GM11168 (cell line): ENCODE measurements at regions not wholly inside any gene's neighbourhood (a gene's known extent, or its start where the extent isn't known, plus 50 kb on each side); places are given as distances from the start of the nearest gene placed in this dataset.

Source experiments
- in situ Hi-C: fragments of 300-500 bp; cut with MboI; formaldehyde crosslinking; loops from one replicate; pipeline ENCODE4 v1.12.0; 2022; ENCODE audit warnings: low sequenced_read_pairs; ENCODE audit not compliant: unreplicated experiment

DNA sequence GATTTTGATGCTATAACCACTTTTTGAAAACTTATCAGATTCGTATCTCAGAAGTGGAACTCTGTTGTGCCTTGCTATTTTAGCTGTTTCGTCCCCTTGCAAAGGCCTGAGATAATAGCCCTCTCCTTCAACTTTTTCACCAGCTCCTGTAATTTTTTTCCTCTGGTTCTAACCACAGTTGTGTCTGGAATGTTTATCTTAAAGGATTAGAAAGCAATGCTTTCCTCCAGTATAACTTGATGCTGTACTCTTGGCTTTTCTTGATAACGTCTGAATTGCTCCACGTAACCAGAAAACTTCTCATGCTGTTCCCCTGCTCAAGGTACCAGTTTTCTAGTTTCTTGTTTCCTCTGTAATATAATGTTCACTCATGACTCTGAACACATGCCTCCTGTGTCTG lies 209.4 kb downstream of the DTWD2 start:
- in situ Hi-C loops, result no loop called here

DNA sequence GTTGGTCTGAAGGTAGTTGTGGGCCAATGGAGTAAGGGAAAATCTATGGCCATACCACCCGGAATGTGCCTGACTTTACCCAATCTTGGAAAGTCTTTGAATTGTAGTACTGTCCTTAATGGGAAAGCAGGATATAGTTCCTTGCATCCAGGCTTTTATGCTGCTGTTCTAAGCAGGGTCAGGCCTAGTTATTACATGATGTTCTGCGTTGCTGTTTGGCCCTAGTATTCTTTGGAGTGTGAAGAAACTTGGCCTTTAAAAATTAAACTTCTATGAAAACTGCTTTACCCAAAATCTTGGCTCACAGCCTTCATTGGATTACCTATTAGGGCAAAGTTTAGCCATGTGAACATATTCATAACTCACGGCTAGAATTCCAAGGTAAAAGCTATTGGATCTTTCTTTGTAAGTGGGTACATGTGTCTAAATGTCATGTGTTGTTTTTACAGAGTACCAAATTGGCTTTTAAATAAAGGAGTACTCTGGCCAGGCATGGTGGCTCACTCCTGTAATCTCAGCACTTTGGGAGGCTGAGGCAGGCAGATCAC lies 211.1 kb downstream of the DTWD2 start:
- in situ Hi-C loops, result no loop called here

DNA sequence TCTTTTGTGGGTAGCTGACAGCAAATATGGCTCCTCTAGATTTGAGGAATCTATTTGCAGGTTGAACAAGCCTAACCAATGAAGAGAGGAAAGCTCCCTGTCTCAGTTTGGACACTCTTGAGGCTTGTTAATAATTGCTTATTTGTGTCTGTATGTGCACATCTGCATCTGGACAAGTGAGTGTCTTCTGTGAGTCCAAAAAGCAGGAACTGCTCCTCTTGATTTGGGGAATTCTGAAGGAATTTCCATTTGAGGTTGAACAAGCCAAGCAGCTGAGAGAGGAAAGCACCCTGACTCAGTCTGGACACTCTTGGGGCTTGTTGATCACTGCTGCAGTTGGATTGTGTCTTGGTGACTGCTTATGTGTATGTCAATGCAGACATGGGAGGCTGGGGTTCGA lies 211.6 kb downstream of the DTWD2 start:
- in situ Hi-C loops, result no loop called here

DNA sequence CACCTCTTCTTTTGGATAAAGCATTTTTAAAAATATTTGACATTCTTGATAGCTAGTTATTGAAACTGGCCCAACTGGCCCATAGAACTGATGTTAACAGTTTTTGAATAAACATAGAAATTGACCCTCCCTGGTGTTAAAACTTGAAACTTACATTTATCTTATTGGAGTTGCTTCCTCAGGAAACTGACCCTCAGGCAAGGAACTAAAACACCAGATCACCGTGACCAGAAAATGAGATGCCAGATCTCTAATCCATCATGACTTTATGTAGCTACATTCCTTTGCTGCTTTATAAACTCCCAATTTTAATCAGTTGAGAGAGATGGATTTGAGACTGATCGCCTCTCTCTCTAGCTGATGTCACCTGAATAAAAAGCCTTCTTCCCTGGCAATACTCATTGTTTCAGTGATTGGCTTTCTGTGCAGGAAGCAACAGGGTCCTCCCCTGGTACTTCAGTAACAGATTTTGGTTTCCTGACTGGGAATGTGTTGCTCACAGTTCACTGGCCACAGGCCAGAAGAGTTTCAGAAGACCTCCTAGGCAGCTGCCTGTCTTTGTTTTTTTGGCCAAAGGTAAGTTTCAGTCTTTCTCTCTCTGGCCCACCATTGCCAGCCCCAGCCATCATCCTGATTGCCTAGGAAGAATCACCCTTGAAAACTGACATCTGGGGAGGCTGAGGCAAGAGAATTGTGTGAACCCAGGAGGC lies 212.4 kb downstream of the DTWD2 start:
- in situ Hi-C loops, result no loop called here

DNA sequence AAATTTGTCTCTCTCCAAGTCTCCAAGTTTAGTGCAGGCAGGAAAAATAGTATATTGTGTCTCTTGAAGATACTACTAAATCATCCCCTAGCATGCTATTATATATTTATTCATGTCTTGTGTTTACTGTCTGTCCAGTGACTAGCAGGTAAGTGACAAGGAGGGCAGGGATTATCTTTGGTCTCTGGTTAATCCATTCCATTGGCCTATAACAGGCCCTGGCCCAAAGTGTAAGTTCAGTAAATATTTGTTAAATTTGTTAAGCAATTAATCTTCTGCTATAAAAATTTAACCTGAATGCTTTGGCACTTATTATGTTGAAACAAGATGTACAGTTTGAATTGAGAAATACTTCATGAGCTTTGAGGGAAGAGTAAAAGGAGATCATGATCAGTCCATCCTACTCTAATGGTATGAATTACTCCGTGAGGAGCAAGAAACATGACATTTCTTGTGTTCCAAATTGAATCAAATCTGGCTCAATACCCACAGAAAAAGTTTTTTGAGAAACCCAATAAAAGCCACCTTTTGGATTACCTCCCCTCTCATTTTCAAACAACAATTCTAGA lies 219.7 kb downstream of the DTWD2 start:
- in situ Hi-C loops, result no loop called here

DNA sequence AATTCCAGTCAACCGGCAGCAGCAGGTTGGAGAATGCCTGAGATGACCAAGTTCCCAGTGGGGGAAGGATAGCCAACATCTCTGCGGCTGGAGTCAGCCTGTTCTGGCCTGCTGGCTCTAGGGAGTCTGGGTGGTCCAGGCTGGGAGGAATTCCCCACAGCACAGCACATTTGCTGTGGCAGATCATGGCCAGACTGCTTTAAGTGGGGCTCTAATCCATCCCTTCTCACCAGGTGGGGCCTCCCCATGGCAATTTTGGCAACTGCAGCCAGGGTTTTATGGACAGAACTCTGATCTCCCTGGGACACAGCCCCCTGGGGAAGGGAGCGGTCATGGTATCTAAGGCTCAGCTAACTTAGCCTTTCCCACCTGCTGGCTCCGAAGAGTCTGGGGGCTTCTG lies 226.1 kb downstream of the DTWD2 start:
- in situ Hi-C loops, result no loop called here

DNA sequence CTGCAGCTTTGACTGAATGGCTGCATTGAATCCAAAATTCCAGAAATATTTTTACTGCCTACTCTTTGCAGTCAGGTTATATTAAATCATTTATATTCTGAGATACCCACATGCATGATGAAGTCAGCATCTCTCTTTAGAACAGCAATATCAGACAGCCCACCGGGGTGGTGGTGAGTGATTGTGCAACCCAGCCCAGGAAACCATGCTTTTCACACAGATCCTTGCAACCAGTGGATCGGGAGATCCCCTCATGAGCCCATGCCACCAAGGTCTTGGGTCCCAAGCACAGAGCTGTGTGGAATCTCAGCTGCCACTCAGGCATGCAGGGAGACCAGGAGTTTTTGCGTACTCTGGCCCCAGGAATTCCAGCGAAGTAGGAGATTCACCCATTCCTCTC lies 226.5 kb downstream of the DTWD2 start:
- in situ Hi-C loops, result no loop called here

DNA sequence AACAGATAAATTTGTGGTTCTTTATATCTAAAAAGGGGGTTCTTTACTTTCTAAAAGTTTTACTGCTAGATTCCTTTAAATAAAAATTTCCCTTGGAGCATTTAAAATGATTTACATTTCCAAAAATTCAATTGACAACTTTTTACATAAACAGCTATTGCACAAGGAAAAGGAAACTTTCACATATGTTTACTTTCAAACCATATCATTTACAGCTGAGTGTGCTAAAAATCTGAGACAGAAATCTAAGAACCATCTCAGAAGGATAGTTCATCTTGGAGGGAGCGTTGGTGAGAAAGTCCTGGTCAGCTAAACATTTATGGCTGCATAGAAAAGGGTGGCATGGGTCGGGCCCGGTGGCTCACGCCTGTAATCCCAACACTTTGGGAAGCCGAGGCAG lies 235.4 kb downstream of the DTWD2 start:
- in situ Hi-C loops, result no loop called here

DNA sequence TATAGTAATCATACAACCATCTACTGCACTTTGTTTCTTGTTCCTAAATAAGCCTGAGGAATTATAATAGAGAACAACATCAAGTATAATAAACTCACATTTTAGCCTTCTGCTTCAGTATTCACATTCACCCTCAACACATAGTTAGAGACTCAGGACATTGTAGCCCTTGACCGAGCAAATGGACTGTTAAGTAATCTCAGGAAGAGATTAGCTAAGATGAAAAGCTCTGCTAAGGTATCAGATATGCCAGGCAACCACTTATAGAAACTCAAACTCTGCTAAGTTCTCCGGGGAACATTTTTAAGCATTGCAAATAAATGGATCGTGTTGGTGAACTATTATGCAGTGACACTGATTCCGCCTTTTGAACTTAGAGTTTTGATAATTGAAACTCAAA lies 252.0 kb downstream of the DTWD2 start:
- in situ Hi-C loops, result no loop called here

DNA sequence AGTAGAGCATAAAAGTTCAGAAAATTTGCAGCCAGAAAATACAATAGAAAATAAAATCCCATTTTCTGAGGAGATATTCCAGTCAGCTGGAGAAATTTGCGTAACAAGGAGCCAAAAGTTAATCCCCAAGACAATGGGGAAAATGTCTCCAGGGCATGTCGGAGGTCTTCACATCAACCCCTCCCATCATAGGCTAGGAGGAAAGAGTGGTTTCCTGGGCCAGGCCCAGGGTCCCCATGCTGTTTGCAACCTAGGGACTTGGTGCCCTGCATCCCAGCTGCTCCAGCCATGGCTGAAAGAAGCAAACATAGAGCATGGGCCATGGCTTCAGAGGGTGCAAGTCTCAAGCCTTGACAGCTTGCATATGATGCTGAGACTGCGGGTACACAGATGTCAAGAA lies 255.0 kb downstream of the DTWD2 start:
- in situ Hi-C loops, result no loop called here

DNA sequence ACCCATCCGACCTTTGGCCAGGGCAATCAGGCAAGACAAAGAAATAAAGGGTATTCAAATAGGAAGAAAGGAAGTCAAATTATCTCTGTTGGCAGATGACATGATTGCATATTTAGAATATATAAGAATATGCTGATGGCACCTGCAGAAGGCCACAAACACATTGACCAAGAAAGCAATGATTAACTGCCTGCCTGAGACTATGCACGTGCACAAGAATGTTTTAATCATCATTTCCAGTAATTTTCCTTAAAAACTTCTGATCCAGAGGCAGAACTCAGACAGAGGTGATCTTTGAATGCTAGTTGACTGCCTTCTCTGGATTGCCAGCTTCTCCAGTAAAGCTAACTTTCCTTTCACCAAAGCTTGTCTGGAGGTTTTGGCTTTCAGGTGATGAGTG lies 260.2 kb downstream of the DTWD2 start:
- in situ Hi-C loops, result no loop called here

DNA sequence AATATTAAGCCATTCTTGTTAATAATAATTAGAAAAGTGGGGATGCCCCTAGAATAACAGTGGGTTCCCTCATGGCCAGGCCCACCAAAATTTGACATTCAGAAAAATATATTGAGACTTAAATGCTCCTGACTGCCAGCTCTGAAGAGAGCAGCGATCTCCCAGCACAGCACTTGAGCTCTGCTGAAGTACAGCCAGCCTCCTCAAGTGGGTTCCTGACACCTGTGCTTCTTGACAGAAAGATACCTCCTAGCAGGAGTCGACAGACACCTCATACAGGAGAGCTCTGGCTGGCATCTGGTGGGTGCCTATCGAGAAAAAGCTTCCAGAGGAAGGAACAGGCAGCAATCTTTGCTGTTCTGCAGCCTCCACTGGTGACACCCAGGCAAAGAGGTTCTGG lies 261.5 kb downstream of the DTWD2 start:
- in situ Hi-C loops, result no loop called here

DNA sequence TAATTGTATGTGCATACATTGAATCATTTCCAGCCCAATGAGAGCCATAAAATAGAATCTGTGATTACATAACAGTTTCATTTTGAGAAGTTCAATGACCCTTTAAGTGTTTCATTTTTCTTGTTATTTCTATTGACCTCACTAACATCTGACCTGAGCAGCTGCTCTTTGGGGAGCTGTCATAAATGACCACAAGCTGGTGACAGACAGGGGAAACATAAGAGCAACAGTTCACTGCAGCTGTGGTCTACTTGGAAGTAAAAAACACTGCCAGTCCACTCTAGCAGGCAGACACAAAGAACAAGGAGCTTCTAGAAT lies 265.4 kb downstream of the DTWD2 start:
- in situ Hi-C loops, result no loop called here

DNA sequence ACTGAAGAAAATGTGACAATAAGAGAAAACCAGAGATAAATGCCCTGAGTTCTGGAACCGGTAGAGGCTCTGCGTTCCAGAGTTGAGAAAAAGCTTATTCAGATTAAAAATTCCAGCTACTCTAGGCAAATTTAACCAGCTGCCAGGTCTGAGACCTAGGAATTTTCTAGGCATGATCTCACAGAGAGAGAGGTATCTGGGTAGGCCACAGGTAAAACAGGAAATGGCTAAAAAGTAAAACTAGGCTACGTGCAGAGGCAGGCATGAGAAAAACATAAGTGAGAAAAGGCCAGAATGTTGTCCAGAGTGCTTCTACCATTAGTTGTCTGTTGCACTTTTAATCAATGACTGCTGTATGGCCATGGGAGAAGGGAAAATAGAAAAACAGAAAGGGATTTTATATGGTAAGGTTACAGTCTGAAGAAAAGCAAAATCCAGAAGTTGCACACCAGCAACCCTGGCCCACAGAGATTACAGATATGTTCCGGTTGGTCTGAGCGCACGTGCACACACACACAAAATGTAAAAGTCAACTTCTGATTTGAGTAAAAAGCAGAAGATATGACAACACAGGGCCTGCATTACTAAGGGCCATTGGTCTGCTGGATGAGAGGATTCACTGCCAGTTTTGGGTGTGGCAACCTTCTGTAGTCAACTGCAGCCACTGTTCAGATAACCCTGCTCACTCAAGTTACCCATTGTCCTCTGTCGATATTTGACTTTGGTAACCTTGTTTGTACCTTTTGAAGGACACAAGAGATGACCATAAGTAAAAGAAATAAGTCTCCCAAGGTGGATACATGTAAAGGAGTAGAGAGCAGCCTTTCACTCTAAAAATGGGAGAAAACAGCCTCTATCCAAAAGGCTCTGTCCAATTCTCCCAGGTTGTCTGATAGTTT lies 266.0 kb downstream of the DTWD2 start:
- in situ Hi-C loops, result no loop called here

DNA sequence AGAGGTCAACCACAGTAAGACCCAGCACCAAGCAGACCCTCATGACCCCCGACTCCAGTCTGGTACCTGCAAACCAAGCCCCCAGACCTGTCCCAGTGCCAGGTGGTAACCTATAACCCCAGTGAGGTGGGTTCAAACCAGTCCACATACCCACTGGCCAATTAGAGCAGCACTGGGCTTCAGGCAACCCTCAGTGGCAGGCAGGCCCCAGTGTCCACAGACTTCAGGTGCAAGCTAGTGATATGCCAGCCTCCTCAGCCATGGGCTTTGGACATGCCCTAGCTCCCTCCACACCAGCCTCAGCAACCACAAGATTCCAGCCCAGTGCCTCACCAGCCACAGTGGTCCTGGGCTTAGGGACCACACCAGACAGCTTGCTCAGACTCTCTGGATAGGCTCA lies 276.6 kb downstream of the DTWD2 start:
- in situ Hi-C loops, result no loop called here

DNA sequence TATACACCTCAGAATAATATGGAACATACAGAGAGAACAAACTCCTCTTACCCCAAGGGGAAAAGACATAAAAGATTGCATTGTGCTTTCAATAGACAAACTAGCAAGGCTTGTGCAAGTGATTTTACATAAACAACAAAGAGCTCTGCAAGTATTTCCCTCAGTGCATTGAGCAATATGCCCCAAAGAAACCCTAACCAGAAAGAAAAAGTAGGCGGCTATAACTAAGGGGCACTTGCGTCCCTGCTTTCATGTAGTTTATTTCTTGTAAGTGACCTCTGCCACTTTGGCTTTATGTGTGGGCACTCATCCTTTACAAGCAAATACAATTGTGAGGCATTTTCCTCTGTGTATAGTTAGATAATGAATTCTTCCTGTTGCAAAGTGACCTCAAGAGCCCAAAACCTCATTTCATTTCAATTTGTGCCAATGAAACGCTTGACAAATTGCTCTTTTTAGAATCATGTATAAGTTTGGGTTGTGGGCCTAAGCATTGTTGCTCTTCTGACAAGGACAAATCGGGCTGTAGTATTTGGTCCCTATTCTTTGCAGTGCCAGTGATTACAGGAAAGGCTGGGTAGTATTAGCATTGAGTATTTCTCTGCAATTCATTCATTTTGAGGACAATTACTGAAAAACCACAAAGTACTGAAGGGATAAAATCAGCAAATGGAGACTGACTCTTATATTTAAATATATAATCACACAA lies 282.2 kb downstream of the DTWD2 start:
- in situ Hi-C loops, result no loop called here

DNA sequence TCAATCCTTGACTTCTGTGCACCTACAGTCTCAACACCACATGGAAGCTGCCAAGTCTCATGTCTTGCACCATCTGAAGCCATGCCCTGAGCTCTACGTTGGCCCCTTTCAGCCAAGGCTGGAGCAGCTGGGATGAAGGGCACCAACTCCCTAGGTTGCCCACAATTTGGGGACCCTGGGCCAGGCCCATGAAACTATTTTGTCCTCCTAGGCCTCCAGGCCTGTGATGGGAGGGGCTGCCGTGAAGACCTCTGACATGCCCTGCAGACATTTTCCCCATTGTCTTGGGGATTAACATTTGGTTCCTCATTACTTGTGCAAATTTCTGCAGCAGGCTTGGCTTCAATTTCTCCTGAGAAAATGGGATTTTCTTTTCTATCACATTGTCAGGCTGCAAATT lies 285.1 kb downstream of the DTWD2 start:
- in situ Hi-C loops, result no loop called here

DNA sequence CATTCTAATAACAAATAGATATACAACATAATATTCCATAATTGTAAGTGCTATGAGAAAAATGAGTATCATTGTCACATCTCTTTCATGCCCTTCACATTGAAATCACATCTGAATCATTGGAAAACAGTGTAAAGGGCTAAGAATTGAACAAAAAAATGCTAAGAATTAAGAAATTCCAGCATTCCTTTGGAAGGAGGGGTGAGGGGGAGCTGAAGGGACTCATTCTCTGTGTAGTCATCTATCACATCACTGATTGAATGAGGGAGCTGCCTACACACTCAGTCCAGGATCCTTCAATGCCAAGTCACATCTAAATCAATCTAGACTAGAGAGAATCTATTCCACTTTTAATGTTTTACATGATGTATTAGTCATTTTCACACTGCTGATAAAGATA lies 286.6 kb downstream of the DTWD2 start:
- in situ Hi-C loops, result no loop called here

DNA sequence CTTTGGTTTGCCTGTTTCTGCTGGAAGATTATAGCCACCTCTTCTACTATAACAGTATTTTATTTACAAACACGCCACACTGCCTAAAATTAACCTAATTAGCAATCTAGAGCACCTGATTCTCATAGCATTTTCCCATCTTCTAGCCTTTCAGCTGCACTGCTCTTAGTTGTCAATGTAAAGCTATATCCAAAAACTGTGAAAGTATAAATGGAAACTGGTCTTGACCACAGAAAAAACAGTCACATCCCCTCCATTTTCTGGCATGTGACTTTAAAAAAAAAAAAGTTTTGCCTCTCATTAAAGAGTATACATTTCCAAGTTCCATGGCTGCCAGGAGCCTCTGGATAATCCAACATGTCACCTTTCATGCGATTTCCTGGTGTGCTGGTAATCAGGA lies 287.8 kb downstream of the DTWD2 start:
- in situ Hi-C loops, result no loop called here

DNA sequence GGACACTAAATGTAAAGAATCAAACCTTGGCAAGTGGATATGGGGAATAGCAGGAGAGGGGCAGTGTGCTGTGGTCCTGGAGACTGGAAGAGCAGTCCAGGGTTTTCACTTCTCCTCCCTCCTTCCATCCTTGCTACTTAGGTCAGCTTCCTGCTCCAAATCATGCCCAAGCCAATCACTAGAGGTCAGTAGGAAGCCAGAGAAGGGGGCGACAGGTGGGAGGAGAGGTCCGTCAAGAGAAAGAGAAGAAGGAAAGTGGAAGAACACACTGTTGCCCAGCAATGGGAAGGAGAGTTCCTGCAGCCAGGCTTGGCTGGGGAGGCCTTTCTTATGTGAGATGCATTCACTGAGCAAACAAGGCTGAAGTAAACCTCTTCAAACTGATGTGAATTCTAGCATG lies 289.6 kb downstream of the DTWD2 start:
- in situ Hi-C loops, result no loop called here

DNA sequence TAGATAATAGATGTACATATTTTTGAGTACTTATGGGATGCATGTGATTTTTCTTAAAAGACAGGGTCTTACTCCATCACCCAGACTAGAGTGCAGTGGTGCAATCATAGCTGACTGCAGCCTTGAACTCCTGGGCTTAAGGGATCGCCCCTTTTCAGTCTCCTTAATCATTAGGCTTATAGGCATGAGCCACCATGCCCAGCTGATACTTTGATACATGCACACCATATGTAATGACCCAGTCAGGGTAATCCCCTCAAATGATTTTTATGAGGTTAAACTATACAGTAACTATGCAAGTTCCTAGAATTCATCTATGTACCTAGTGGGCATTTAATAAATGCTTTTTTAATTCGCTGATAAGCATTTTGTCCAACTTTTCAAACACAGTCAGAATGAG lies 292.3 kb downstream of the DTWD2 start:
- in situ Hi-C loops, result no loop called here
